HFF-Myc (cell line): ENCODE measurements at regions not wholly inside any gene's neighbourhood (a gene's known extent, or its start where the extent isn't known, plus 50 kb on each side); places are given as distances from the start of the nearest gene placed in this dataset.
"Not testable (repeated sequence)": the region's sequence is repeated elsewhere in the genome, so short reads cannot be mapped to it uniquely, and the experiment has no call there.

ENCODE experiments used
- DNase-seq: peaks from one replicate; pipeline ENCODE4 v3.0.0-alpha.2; 2011; ENCODE audit warnings: low read depth; ENCODE audit errors: extremely low read depth
- H3K4me3 ChIP-seq: replicated peaks from 2 replicates; pipeline ENCODE4 v1.5.1; 2011; ENCODE audit warnings: low read depth, mild to moderate bottlenecking, control low read depth, low read length
- CTCF ChIP-seq: IDR thresholded peaks from 2 replicates; pipeline ENCODE4 v1.5.1; 2012; ENCODE audit warnings: mild to moderate bottlenecking, low read depth, low read length, control low read depth; ENCODE audit errors: missing control alignments

- not testable (repeated sequence) for DNase-seq, H3K4me3 ChIP-seq
Measured at GRCh38 chr9:85792057-85792456, 50.3 kb upstream of the AGTPBP1 start.

- not testable (repeated sequence) for H3K4me3 ChIP-seq, DNase-seq
Measured at GRCh38 chr9:85802978-85803695, 61.4 kb upstream of the AGTPBP1 start.

- not testable (repeated sequence) for DNase-seq
- peak overlapping the region; percentile 56 for H3K4me3 ChIP-seq
Measured at GRCh38 chr9:85804847-85805133, 63.0 kb upstream of the AGTPBP1 start.

- H3K4me3 ChIP-seq: peak overlapping the region; percentile 56
- not testable (repeated sequence) for DNase-seq
Measured at GRCh38 chr9:85805134-85806005, 63.6 kb upstream of the AGTPBP1 start.

- not testable (repeated sequence) for H3K4me3 ChIP-seq, DNase-seq
Measured at GRCh38 chr9:85808329-85808728, 66.6 kb upstream of the AGTPBP1 start.

- H3K4me3 ChIP-seq, DNase-seq: not testable (repeated sequence)
Measured at GRCh38 chr9:85813388-85813787, 71.6 kb upstream of the AGTPBP1 start.

GRCh38 chr9:85814800-85815199 lies 73.0 kb upstream of the AGTPBP1 start:
- H3K4me3 ChIP-seq, DNase-seq: not testable (repeated sequence)

GRCh38 chr9:85818971-85819370 lies 77.2 kb upstream of the AGTPBP1 start:
- not testable (repeated sequence) for H3K4me3 ChIP-seq, DNase-seq

- not testable (repeated sequence) for H3K4me3 ChIP-seq, DNase-seq
Measured at GRCh38 chr9:85820598-85820997, 78.8 kb upstream of the AGTPBP1 start.

GRCh38 chr9:85824949-85825348 lies 83.2 kb upstream of the AGTPBP1 start:
- not testable (repeated sequence) for H3K4me3 ChIP-seq
- DNase-seq: peak; percentile 14

- not testable (repeated sequence) for DNase-seq, H3K4me3 ChIP-seq
Measured at GRCh38 chr9:85834591-85834990, 92.8 kb upstream of the AGTPBP1 start.

GRCh38 chr9:85843949-85844348 lies 97.0 kb upstream of the NAA35 start:
- not testable (repeated sequence) for H3K4me3 ChIP-seq, DNase-seq

GRCh38 chr9:85847782-85848181 lies 93.2 kb upstream of the NAA35 start:
- not testable (repeated sequence) for DNase-seq, H3K4me3 ChIP-seq

- H3K4me3 ChIP-seq: no peak overlapping the region
- TF ChIP-seq CTCF: no peak
- no peak for DNase-seq
Measured at GRCh38 chr9:85858056-85858750, 82.7 kb upstream of the NAA35 start.
